GM23248 (cell line): ENCODE measurements at regions not wholly inside any gene's neighbourhood (a gene's known extent, or its start where the extent isn't known, plus 50 kb on each side); places are given as distances from the start of the nearest gene placed in this dataset.

Experiments used
- EZH2 ChIP-seq: fragments of 200-600 bp; sonication (generic); IDR thresholded peaks from 2 replicates; pipeline ENCODE4 v1.6.1; 2018; ENCODE audit warnings: antibody characterized with exemption, mild to moderate bottlenecking; ENCODE audit not compliant: insufficient read depth, poor library complexity, severe bottlenecking
- EZH2phosphoT487 ChIP-seq: fragments of 200-600 bp; sonication (generic); IDR thresholded peaks from 2 replicates; pipeline ENCODE4 v1.6.1; 2018; ENCODE audit warnings: antibody characterized with exemption, moderate library complexity, mild to moderate bottlenecking, low read depth; ENCODE audit not compliant: insufficient read depth

GRCh38 chr13:91245288-91245687 is 102.2 kb upstream of the MIR17HG start:
- TF ChIP-seq EZH2phosphoT487 (no peak), EZH2 (no peak)
